ENCODE measurements at regions not wholly inside any gene's neighbourhood (a gene's known extent, or its start where the extent isn't known, plus 50 kb on each side); places are given as distances from the start of the nearest gene placed in this dataset.

- TF ChIP-seq CTCF (IDR thresholded peaks at IDR 0.05) (no peak), POLR2A (IDR thresholded peaks at IDR 0.05) (no peak)
These were observed 72.8 kb downstream of the CHST1 start for GRCh38 chr11:45592636-45593035.

Measured in vagina (tissue), 2 donors.